Calu3 (cell line): ENCODE measurements at regions not wholly inside any gene's neighbourhood (a gene's known extent, or its start where the extent isn't known, plus 50 kb on each side); places are given as distances from the start of the nearest gene placed in this dataset.

Source experiments
- BruUV-seq: library from RNA; stranded (reverse); fragments of 400-500 nt; replicated peaks from 2 replicates; lab custom pipeline; 2021; lab: Mats Ljungman, UMichigan
- CTCF ChIA-PET: fragments of 300-600 bp; sonication (Branson Sonifier 250); formaldehyde crosslinking; loops from one replicate; lab custom pipeline; 2022; ENCODE audit warnings: antibody characterized with exemption; lab: Charles Lee
- DNase-seq: peaks from one replicate; pipeline ENCODE4 v3.0.0; 2022
- H3K27ac Mint-ChIP-seq: one replicate; pipeline ENCODE4 v1.8.0; 2022; ENCODE audit warnings: mixed read lengths; ENCODE audit not compliant: unreplicated experiment
- H3K27me3 Mint-ChIP-seq: one replicate; pipeline ENCODE4 v1.8.0; 2022; ENCODE audit warnings: mixed read lengths; ENCODE audit not compliant: unreplicated experiment
- H3K36me3 Mint-ChIP-seq: one replicate; pipeline ENCODE4 v1.8.0; 2022; ENCODE audit warnings: mild to moderate bottlenecking, moderate library complexity, mixed read lengths; ENCODE audit not compliant: insufficient read depth, unreplicated experiment
- H3K4me1 Mint-ChIP-seq: one replicate; pipeline ENCODE4 v1.8.0; 2022; ENCODE audit warnings: mild to moderate bottlenecking, low read depth, mixed read lengths; ENCODE audit not compliant: unreplicated experiment
- H3K4me3 Mint-ChIP-seq: one replicate; pipeline ENCODE4 v1.8.0; 2022; ENCODE audit warnings: mild to moderate bottlenecking, low read depth, moderate library complexity, mixed read lengths; ENCODE audit not compliant: unreplicated experiment
- H3K9me3 Mint-ChIP-seq: one replicate; pipeline ENCODE4 v1.8.0; 2022; ENCODE audit warnings: low read depth, mixed read lengths; ENCODE audit not compliant: unreplicated experiment
- CTCF ChIP-seq: fragments of 200-600 bp; IDR thresholded peaks from one replicate; pipeline ENCODE4 v1.8.0; 2022; ENCODE audit warnings: antibody characterized with exemption; ENCODE audit not compliant: unreplicated experiment
- intact Hi-C: fragments of 100-400 bp; cut with micrococcal nuclease; formaldehyde crosslinking; loops from one replicate; pipeline ENCODE4 v1.10.0; 2022; ENCODE audit not compliant: unreplicated experiment

DNA sequence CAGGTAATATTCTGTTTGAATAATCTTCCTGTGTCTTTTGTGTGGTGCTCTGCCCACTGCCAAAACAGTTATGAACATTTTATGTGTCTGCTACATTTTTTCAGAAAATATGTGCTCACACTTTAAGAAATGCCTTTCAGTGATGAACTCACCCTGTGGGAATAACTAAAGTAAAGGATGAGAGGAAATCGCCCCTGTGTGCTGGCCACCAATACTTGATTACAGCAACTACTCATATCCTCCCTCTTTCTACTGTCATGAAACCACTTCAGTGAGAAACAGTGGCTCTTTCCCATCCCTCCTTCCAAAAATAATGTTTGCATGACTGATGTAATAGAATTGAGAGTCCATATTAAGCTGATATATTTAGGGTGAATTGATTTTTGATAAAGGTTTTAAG lies 900.9 kb downstream of the RAB28 start:
- no peak for TF ChIP-seq CTCF
- Mint-ChIP-seq H3K36me3 (no peaks in the 10 kb centered on the region), H3K4me1 (no peaks in the 10 kb centered on the region), H3K27me3 (no peaks in the 10 kb centered on the region), H3K9me3 (no peaks in the 10 kb centered on the region), H3K4me3 (no peak overlapping the region), H3K27ac (no peak overlapping the region)
- no peak for DNase-seq
- no TSS peak for BruUV-seq
- intact Hi-C loops: no loop called here
- CTCF ChIA-PET: no interaction called here

DNA sequence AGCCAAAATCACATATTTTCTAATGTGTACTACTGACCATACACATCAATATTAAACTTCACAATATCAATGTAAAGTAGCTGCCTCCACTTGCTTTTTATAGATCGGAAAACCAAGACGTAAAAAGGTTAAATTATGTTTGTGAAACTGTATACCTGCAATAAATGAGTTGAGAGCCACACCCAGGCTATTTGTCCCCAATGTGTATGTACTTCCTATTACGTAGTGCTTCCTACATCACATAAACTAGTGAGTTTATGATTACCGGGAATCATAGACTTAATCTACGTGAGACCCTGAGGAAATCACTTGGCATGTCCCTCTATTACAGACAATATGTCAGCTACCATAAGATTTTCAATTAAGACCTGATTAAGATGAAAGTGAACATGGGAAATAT lies 903.4 kb downstream of the RAB28 start:
- Mint-ChIP-seq H3K36me3 (no peaks in the 10 kb centered on the region), H3K4me1 (no peaks in the 10 kb centered on the region), H3K27ac (no peak overlapping the region), H3K9me3 (no peaks in the 10 kb centered on the region), H3K4me3 (no peak overlapping the region), H3K27me3 (no peaks in the 10 kb centered on the region)
- intact Hi-C loops: no loop called here
- CTCF ChIA-PET: no interaction called here
- BruUV-seq: no TSS peak
- DNase-seq: no peak
- no peak for TF ChIP-seq CTCF

DNA sequence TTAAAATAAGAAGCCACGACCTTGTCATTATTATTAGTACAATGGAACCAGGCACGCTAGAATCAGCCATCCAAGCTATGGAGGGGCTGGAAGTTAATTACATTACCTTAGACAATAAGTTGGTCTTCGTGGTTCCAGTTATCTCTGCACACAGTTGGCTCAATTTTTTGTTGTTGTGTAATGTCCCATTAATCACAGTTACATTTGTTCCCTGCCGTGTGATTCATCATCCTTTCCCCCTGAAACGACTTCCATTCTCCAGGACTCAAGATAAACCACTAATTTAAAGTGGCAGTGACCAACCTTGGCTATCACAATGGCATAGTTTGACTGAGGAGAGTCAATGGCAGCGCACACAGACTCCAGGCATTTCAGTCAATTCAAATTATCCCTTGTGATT lies 905.0 kb downstream of the RAB28 start:
- no TSS peak for BruUV-seq
- H3K9me3 Mint-ChIP-seq: no peaks in the 10 kb centered on the region
- TF ChIP-seq CTCF: no peak
- no peaks in the 10 kb centered on the region for H3K27me3 Mint-ChIP-seq
- CTCF ChIA-PET: no interaction called here
- H3K27ac Mint-ChIP-seq: no peak overlapping the region
- H3K4me3 Mint-ChIP-seq: no peak overlapping the region
- no peaks in the 10 kb centered on the region for H3K4me1 Mint-ChIP-seq
- DNase-seq: no peak
- intact Hi-C loops: no loop called here
- H3K36me3 Mint-ChIP-seq: no peaks in the 10 kb centered on the region

- intact Hi-C loops: no loop called here
- CTCF ChIA-PET: no interaction called here
- Mint-ChIP-seq H3K27ac (no peak overlapping the region), H3K4me3 (no peak overlapping the region), H3K36me3 (no peaks in the 10 kb centered on the region), H3K9me3 (no peaks in the 10 kb centered on the region), H3K27me3 (no peaks in the 10 kb centered on the region), H3K4me1 (no peaks in the 10 kb centered on the region)
- DNase-seq: no peak
- BruUV-seq: no TSS peak
- TF ChIP-seq CTCF: no peak
Measured at GRCh38 chr4:12576409-12576808, 907.7 kb downstream of the RAB28 start.
